SK-N-SH (cell line): ENCODE measurements at regions not wholly inside any gene's neighbourhood (a gene's known extent, or its start where the extent isn't known, plus 50 kb on each side); places are given as distances from the start of the nearest gene placed in this dataset.

Experiments
- CHD2 ChIP-seq: fragments of 150-350 bp; IDR thresholded peaks from 2 replicates; pipeline ENCODE4 v1.6.1; 2018; ENCODE audit warnings: low read length; ENCODE audit not compliant: partially characterized antibody
- ZBTB33 ChIP-seq: IDR thresholded peaks from 2 replicates; pipeline ENCODE4 v1.4.0; 2012; ENCODE audit warnings: low read depth, borderline replicate concordance
- TF ChIP-seq, protein P1 (sequence below): IDR thresholded peaks from 2 replicates; pipeline ENCODE4 v1.4.0; 2012; ENCODE audit warnings: low read depth
- TF ChIP-seq, protein P2 (sequence below): fragments of 200-600 bp; sonication (generic); IDR thresholded peaks from 2 replicates; pipeline ENCODE4 v1.6.1; 2017; ENCODE audit warnings: antibody characterized with exemption, mild to moderate bottlenecking, moderate library complexity

GRCh38 chr9:12232836-12233235, 460.3 kb upstream of the TYRP1 start:
- TF ChIP-seq, protein P1, sequence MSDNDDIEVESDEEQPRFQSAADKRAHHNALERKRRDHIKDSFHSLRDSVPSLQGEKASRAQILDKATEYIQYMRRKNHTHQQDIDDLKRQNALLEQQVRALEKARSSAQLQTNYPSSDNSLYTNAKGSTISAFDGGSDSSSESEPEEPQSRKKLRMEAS, result no peak
- TF ChIP-seq, protein P2, sequence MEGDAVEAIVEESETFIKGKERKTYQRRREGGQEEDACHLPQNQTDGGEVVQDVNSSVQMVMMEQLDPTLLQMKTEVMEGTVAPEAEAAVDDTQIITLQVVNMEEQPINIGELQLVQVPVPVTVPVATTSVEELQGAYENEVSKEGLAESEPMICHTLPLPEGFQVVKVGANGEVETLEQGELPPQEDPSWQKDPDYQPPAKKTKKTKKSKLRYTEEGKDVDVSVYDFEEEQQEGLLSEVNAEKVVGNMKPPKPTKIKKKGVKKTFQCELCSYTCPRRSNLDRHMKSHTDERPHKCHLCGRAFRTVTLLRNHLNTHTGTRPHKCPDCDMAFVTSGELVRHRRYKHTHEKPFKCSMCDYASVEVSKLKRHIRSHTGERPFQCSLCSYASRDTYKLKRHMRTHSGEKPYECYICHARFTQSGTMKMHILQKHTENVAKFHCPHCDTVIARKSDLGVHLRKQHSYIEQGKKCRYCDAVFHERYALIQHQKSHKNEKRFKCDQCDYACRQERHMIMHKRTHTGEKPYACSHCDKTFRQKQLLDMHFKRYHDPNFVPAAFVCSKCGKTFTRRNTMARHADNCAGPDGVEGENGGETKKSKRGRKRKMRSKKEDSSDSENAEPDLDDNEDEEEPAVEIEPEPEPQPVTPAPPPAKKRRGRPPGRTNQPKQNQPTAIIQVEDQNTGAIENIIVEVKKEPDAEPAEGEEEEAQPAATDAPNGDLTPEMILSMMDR, result no peak
- no peak for TF ChIP-seq ZBTB33
- no peak for TF ChIP-seq CHD2
